GM12878 (cell line): ENCODE measurements at regions not wholly inside any gene's neighbourhood (a gene's known extent, or its start where the extent isn't known, plus 50 kb on each side); places are given as distances from the start of the nearest gene placed in this dataset.

Source experiments
- ATAC-seq: fragments of 200-7000 bp; cut with Tn5 transposase; 3 replicates; pipeline ENCODE4 v1.9.1; 2020; ENCODE audit warnings: mild to moderate bottlenecking, moderate library complexity
- BruUV-seq: library from RNA; stranded (reverse); fragments of 400-500 nt; replicated peaks from 2 replicates; lab custom pipeline; 2021; lab: Mats Ljungman, UMichigan
- CTCF ChIA-PET: fragments of 300-600 bp; sonication (Branson Sonifier 250); formaldehyde crosslinking; extraction: SDS; loops from one replicate; lab custom pipeline; 2021; ENCODE audit warnings: inconsistent platforms; lab: Yijun Ruan, JAX
- POLR2A ChIA-PET: fragments of 350-600 bp; formaldehyde crosslinking; extraction: SDS; loops from one replicate; lab custom pipeline; 2021; ENCODE audit warnings: inconsistent platforms; lab: Charles Lee
- RAD21 ChIA-PET: fragments of 300-600 bp; sonication (Branson Sonifier 250); formaldehyde crosslinking; loops from one replicate; lab custom pipeline; 2023; ENCODE audit warnings: antibody characterized with exemption; ENCODE audit not compliant: unreplicated experiment; lab: Charles Lee
- SMC1A ChIA-PET: fragments of 300-600 bp; sonication (Branson Sonifier 250); formaldehyde crosslinking; loops from one replicate; lab custom pipeline; 2023; ENCODE audit not compliant: unreplicated experiment, uncharacterized antibody; lab: Charles Lee
- DNase-seq: peaks from one replicate; pipeline ENCODE4 v3.0.0-alpha.2; 2011; ENCODE audit warnings: low read depth, low spot score
- FAIRE-seq: peaks from 3 replicates; lab custom pipeline; 2011; peaks lifted over from hg19 to GRCh38; lab: Jason Lieb, UNC
- H2AFZ ChIP-seq: 2 replicates; pipeline ENCODE4 v1.6.0; 2011; ENCODE audit warnings: low read depth, low read length, control low read depth; ENCODE audit not compliant: control insufficient read depth
- H3K27ac ChIP-seq: 2 replicates; pipeline ENCODE4 v1.5.1; 2011; ENCODE audit warnings: control low read depth; ENCODE audit not compliant: control insufficient read depth, insufficient read depth
- H3K27me3 ChIP-seq, 2 experiments: replicated peaks in 1 of 2; 2 replicates each; pipeline versions ENCODE4 v1.6.0 to v1.6.1; 2011; ENCODE audit warnings: low read length in 1 of 2; ENCODE audit not compliant: control insufficient read depth in 2 of 2, insufficient read depth in 2 of 2
- H3K36me3 ChIP-seq, 2 experiments: 2 replicates each; pipeline ENCODE4 v1.5.1; 2011; ENCODE audit warnings: low read length in 1 of 2; ENCODE audit not compliant: control insufficient read depth in 2 of 2, insufficient read depth in 2 of 2
- H3K4me1 ChIP-seq: 2 replicates; pipeline ENCODE4 v1.6.1; 2011; ENCODE audit warnings: mild to moderate bottlenecking, low read length, moderate library complexity, mixed read lengths; ENCODE audit not compliant: control insufficient read depth, insufficient read depth
- H3K4me2 ChIP-seq: 2 replicates; pipeline ENCODE4 v1.6.0; 2011; ENCODE audit warnings: control low read depth; ENCODE audit not compliant: control insufficient read depth, insufficient read depth
- H3K4me3 ChIP-seq: fragments of 200-600 bp; sonication (generic); 2 replicates; pipeline ENCODE4 v1.5.1; 2016
- H3K79me2 ChIP-seq: 2 replicates; pipeline ENCODE4 v1.6.0; 2011; ENCODE audit warnings: low read length; ENCODE audit not compliant: control insufficient read depth, insufficient read depth
- H3K9ac ChIP-seq: 2 replicates; pipeline ENCODE4 v1.8.0; 2011; ENCODE audit warnings: low read length, control low read depth, mixed read lengths; ENCODE audit not compliant: control insufficient read depth, insufficient read depth
- H3K9me3 ChIP-seq: replicated peaks from 3 replicates; pipeline ENCODE4 v1.5.1; 2011; ENCODE audit warnings: mild to moderate bottlenecking, low read length; ENCODE audit not compliant: control insufficient read depth, insufficient read depth
- H4K20me1 ChIP-seq: 2 replicates; pipeline ENCODE4 v1.6.0; 2011; ENCODE audit not compliant: control insufficient read depth, insufficient read depth
- CEBPZ ChIP-seq: fragments of 150-350 bp; IDR thresholded peaks from 2 replicates; pipeline ENCODE4 v1.6.1; 2016; ENCODE audit warnings: low read depth, low read length
- ESRRA ChIP-seq: IDR thresholded peaks from 2 replicates; pipeline ENCODE4 v1.6.1; 2012; ENCODE audit warnings: mild to moderate bottlenecking, low read length, improper control_type of control experiment
- JUNB ChIP-seq: IDR thresholded peaks from 2 replicates; pipeline ENCODE4 v1.6.1; 2016; ENCODE audit warnings: antibody characterized with exemption, mild to moderate bottlenecking
- SP1 ChIP-seq: IDR thresholded peaks from one replicate; pipeline ENCODE4 v1.6.1; 2011; ENCODE audit warnings: low read depth, low read length
- STAT3 ChIP-seq: IDR thresholded peaks from 2 replicates; pipeline ENCODE4 v1.6.1; 2011; ENCODE audit warnings: low read depth, low read length, improper control_type of control experiment
- SUZ12 ChIP-seq: fragments of 200-600 bp; sonication (generic); IDR thresholded peaks from one replicate; pipeline ENCODE4 v1.6.1; 2018; ENCODE audit warnings: antibody characterized with exemption, mild to moderate bottlenecking; ENCODE audit not compliant: unreplicated experiment
- WGBS: methylation state at CpG from one replicate; pipeline ENCODE4 v1.1.6; 2016; ENCODE audit warnings: low lambda C conversion rate; ENCODE audit not compliant: insufficient replicate concordance, insufficient coverage; ENCODE audit errors: missing lambda C conversion rate; 5-methylcytosine and 5-hydroxymethylcytosine counted together
- in situ Hi-C: fragments of 300-500 bp; cut with MboI; formaldehyde crosslinking; loops from 9 replicates; pipeline ENCODE4 v1.14.3; 2018; ENCODE audit warnings: mixed read lengths
- intact Hi-C: fragments of 100-400 bp; cut with micrococcal nuclease; formaldehyde crosslinking; loops from one replicate; pipeline ENCODE4 v1.14.2; 2022; ENCODE audit not compliant: unreplicated experiment
- TF ChIP-seq, protein P1 (sequence below): fragments of 450-650 bp; IDR thresholded peaks from 2 replicates; pipeline ENCODE4 v1.6.1; 2018; ENCODE audit warnings: mild to moderate bottlenecking, low read depth, moderate library complexity; ENCODE audit not compliant: partially characterized antibody

DNA sequence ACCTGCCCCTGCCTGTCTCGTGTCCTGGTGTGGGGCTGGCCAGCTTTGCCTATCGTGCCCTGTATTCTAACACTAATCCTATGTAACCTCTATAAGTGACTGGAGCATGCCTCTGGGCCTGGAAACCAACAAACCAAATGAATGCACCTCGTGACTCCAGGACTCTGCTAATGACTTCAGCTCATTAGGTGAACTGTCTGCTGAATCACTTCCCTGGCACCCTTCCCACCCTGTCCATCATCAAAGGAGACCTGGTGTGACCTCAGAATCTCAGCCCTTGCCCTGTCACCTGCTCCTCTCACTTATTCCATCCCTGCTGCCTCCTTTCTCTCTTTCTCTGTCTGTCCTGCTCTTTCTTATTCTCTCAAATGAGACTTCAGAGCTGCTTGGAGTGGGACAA is 322.4 kb downstream of the CBLN1 start:
- H3K79me2 ChIP-seq, result no peaks in the 10 kb centered on the region
- H3K36me3 ChIP-seq, result no peaks in the 10 kb centered on the region
- in situ Hi-C loops (no loop called here), intact Hi-C loops (no loop called here)
- no peak overlapping the region for H3K27ac ChIP-seq
- no peak for FAIRE-seq
- no peak overlapping the region for H3K4me3 ChIP-seq
- BruUV-seq, result no TSS peak
- no peak overlapping the region for H3K4me2 ChIP-seq
- H3K9ac ChIP-seq, result no peak overlapping the region
- H3K27me3 ChIP-seq, result no peaks in the 10 kb centered on the region
- H3K4me1 ChIP-seq, result no peaks in the 10 kb centered on the region
- H2AFZ ChIP-seq, result no peak overlapping the region
- DNase-seq, result no peak
- ChIA-PET SMC1A (no interaction called here), RAD21 (no interaction called here), POLR2A (no interaction called here), CTCF (no interaction called here)
- no peak for TF ChIP-seq SUZ12
- TF ChIP-seq JUNB, result no peak
- WGBS, result 6% methylated on average over 3 of the region's 3 CpGs
- H3K9me3 ChIP-seq, result no peaks in the 10 kb centered on the region
- H4K20me1 ChIP-seq, result no peaks in the 10 kb centered on the region
- no peak for ATAC-seq

DNA sequence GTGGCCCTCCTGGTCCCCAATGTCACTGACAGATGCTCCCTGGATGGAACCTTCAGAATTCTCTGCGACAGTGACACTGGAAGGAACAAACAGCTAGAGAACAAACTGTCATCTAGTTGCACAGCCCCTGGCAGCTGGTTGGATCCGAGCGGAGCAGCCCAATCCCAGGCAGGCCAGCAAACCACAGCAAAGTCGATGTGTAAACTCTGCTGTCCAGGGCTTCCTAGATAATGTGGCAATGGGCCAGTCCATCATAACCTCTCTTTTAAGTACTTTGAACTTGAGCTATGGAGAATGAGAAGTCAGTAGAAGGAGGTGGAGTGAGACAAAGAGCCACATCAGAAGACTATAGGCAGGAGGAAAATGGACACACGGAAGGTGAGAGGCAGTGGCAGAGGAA is 323.0 kb downstream of the CBLN1 start:
- no peaks in the 10 kb centered on the region for H3K79me2 ChIP-seq
- no peak overlapping the region for H3K27ac ChIP-seq
- intact Hi-C loops (no loop called here), in situ Hi-C loops (no loop called here)
- no peaks in the 10 kb centered on the region for H3K36me3 ChIP-seq
- no TSS peak for BruUV-seq
- POLR2A ChIA-PET, result no interaction called here
- CTCF ChIA-PET, result interaction anchor here (0.9 kb wide), 1 partner anchor 12 kb away, joined by 3 read pairs; no protein-coding TSS in a partner anchor
- H3K4me1 ChIP-seq, result no peaks in the 10 kb centered on the region
- FAIRE-seq, result no peak
- no peaks in the 10 kb centered on the region for H3K27me3 ChIP-seq
- H4K20me1 ChIP-seq, result no peaks in the 10 kb centered on the region
- no peaks in the 10 kb centered on the region for H3K9me3 ChIP-seq
- no peak for ATAC-seq
- H3K4me3 ChIP-seq, result no peak overlapping the region
- DNase-seq, result no peak
- no peak overlapping the region for H3K4me2 ChIP-seq
- H2AFZ ChIP-seq, result no peak overlapping the region
- H3K9ac ChIP-seq, result no peak overlapping the region
- SMC1A ChIA-PET, result no interaction called here
- TF ChIP-seq CEBPZ (no peak), ESRRA (no peak), STAT3 (no peak), SP1 (no peak)
- TF ChIP-seq, protein P1, sequence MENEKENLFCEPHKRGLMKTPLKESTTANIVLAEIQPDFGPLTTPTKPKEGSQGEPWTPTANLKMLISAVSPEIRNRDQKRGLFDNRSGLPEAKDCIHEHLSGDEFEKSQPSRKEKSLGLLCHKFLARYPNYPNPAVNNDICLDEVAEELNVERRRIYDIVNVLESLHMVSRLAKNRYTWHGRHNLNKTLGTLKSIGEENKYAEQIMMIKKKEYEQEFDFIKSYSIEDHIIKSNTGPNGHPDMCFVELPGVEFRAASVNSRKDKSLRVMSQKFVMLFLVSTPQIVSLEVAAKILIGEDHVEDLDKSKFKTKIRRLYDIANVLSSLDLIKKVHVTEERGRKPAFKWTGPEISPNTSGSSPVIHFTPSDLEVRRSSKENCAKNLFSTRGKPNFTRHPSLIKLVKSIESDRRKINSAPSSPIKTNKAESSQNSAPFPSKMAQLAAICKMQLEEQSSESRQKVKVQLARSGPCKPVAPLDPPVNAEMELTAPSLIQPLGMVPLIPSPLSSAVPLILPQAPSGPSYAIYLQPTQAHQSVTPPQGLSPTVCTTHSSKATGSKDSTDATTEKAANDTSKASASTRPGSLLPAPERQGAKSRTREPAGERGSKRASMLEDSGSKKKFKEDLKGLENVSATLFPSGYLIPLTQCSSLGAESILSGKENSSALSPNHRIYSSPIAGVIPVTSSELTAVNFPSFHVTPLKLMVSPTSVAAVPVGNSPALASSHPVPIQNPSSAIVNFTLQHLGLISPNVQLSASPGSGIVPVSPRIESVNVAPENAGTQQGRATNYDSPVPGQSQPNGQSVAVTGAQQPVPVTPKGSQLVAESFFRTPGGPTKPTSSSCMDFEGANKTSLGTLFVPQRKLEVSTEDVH, result no peak
- WGBS, result 22% methylated on average over 5 of the region's 5 CpGs
- RAD21 ChIA-PET, result interaction anchor here (0.6 kb wide), 1 partner anchor 1636 kb away, joined by 3 read pairs; no protein-coding TSS in a partner anchor
